ENCODE measurements at regions not wholly inside any gene's neighbourhood (a gene's known extent, or its start where the extent isn't known, plus 50 kb on each side); places are given as distances from the start of the nearest gene placed in this dataset.

DNA sequence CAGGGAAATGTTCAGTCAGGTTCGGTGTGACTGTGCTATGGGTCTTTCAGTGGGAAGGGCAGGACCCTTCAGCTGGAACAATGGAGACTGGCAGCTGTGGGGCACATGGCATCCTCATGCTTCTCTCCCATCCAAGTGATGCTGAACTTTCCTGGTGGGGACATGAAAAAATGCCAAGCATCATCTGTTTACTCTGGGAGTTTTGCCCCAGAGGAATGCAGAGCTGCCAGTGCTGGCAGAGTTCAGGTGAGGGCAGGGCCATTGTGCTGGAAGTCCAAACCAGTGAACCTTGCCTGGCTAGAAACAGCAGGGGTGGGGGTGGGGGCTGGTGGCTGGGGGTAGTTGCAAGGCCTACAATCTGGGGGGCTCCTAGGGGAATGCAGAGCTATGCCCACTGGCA, 1320.6 kb downstream of the PCDH9 start:
- TF ChIP-seq FOXO4 (CRISPR knock-in tag; conservative IDR thresholded peaks at IDR 0.05) = no peak
- TF ChIP-seq ZNF569 (CRISPR knock-in tag; IDR thresholded peaks at IDR 0.05; ENCODE audit: borderline replicate concordance) = no peak
- no peak for TF ChIP-seq STAG1 (CRISPR knock-in tag; IDR thresholded peaks at IDR 0.05)
- no peak for TF ChIP-seq MZF1 (CRISPR knock-in tag; IDR thresholded peaks at IDR 0.05; ENCODE audit: borderline replicate concordance)
- TF ChIP-seq CTCF (CRISPR knock-in tag; IDR thresholded peaks at IDR 0.05) = no peak
- TF ChIP-seq HDAC2 (CRISPR knock-in tag; IDR thresholded peaks at IDR 0.05) = no peak
- TF ChIP-seq POLR2A (IDR thresholded peaks at IDR 0.05; ENCODE audit: insufficient read depth in 1 of 2, low read depth in 2 of 2, low read length in 2 of 2) = no peak
- TF ChIP-seq SALL2 (CRISPR knock-in tag; IDR thresholded peaks at IDR 0.05) = no peak
- TF ChIP-seq CBX5 (CRISPR knock-in tag; IDR thresholded peaks at IDR 0.05; ENCODE audit: borderline replicate concordance) = no peak
